GM18909 (cell line): ENCODE measurements at regions not wholly inside any gene's neighbourhood (a gene's known extent, or its start where the extent isn't known, plus 50 kb on each side); places are given as distances from the start of the nearest gene placed in this dataset.
"Not testable (repeated sequence)": the region's sequence is repeated elsewhere in the genome, so short reads cannot be mapped to it uniquely, and the experiment has no call there.

Experiments used
- ATAC-seq: cut with Tn5 transposase; IDR thresholded peaks from one replicate; pipeline ENCODE4 v1.9.1; 2021; ENCODE audit warnings: mild to moderate bottlenecking; ENCODE audit not compliant: unreplicated experiment, poor library complexity

DNA sequence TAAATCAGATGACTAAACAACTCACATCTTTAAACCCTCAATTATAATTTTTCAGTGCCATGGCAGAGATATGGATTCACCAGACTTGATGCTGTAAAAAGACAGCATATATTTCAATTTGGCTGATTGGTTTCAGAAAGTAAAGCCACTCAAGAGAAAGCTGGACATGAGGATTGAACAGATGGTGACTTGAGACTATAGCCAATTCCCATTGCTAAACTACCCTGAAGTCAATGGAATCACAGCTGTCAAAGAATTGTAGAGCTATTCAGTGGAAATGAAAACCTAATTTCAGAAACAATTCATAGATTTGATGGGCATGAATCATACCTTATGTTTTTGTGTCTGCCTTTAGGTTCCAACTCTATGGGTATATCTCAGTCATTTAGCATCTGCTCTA, 510.6 kb upstream of the BOD1L1 start:
- ATAC-seq, result no peak

DNA sequence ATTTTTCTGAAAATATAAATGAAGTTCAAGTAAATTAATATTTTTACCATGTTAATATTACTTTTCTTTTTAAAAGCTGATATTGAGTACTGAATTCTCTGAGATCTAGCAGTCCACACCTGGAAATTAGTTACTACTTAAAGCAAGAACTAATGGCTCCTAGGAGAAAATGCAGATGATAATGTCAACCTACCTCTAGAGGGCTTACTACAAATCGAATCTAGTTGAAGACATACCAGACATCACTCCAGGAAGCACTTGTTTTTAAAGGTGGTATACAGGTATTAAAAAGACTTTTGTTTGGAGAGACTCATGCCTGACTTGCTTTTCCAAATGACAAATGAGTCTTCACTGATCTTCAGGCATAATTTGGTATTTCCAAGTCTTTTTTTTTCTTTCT, 516.4 kb upstream of the BOD1L1 start:
- no peak for ATAC-seq

- no peak for ATAC-seq
These were observed 521.9 kb upstream of the BOD1L1 start for GRCh38 chr4:14149176-14150053.

GRCh38 chr4:14151101-14151500, 523.6 kb upstream of the BOD1L1 start:
- no peak for ATAC-seq

- ATAC-seq, result peak; percentile 78
These were observed 525.5 kb upstream of the BOD1L1 start for GRCh38 chr4:14152834-14153519.

DNA sequence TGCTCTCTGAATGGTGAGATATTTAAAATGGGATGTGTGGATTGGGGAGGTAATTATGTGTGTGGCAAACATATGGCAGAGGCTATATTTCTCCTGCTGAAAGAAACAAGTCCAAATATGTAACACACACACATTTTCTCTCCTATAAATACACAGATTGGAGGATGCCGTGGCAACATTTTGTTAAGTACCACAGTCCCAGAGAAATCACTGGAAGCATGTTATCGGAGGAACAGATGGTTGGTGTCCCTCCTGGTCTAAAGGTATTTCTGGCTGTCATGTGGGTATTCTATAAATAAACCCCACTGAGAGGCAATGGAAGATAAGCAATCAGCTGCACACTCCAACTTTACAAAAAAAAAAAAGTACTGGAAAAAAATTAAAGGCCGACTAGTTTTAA, 528.3 kb upstream of the BOD1L1 start:
- no peak for ATAC-seq

GRCh38 chr4:14157262-14157661, 529.7 kb upstream of the BOD1L1 start:
- ATAC-seq, result peak; percentile 53

DNA sequence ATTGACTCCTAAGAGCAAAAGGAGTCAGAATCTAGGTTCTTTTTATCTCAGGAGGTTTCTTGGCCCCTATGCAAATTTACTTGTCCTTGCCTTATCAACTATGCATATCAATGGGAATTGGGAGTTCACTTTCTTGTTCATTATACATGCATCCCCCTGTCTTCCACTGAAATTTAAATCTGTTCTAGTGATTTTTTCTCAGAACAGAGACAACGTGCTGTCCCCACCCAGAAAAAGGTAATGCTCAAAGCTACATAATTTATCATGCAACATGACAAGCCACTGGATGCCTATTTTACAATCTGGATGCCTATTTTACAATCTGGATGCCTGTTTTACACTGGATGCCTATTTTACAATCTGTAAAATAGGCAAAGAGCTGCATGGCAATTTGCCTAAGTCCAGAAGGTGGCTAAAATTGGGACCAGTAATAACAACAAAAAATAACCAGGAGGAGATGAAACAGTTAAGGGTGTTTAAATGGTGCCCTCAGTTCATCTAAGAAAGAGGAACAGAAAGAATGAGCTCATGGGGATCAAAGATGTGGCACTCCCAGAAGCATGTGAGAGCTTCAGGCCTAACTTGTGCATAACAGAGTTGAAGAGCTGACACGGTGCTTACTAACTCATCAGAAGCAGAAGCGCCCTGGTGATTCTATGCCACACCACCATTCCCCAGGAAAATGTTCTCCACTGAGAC, 537.8 kb upstream of the BOD1L1 start:
- peak; percentile 100 for ATAC-seq

GRCh38 chr4:14167876-14168510, 540.5 kb upstream of the BOD1L1 start:
- ATAC-seq, result no peak

GRCh38 chr4:14168919-14169318, 541.4 kb upstream of the BOD1L1 start:
- ATAC-seq, result peak; percentile 69

DNA sequence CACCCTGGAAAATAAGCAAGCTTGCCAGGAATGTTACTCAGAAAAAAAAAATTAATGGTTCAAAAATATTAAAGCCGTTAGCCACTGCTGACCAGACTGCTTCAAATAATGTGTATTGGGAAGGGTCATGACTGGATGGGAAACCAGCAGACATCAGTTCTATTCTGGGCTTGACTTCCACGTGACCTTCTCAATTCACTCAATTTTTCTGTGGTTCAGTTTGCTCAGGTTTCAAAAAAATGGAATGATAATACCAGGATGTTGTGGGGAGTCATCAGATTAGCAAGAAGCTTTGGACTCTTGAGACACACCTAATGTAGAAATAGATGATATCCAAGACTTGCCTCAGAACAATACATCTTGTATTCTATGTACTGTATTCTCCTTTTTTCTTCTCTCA, 541.9 kb upstream of the BOD1L1 start:
- ATAC-seq, result no peak

GRCh38 chr4:14169940-14170339, 542.4 kb upstream of the BOD1L1 start:
- not testable (repeated sequence) for ATAC-seq

DNA sequence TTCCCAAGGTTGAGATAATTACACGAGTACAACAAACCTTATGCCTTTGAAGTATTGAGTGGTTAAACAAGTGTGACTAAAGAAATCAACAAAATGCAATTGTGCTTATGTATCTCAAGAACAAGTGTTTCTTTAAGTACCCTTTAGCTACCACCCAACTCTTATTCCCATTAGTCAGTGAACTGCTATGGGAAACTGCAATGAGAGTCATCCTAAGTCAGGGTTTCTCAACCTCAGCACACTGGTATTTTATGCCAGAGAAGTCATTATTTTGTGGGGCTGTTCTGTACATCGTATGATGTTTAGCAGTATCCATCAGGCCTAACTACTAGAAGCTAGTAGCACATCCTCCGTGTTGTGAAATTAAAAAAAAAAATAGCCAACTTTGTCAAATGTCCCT, 549.1 kb upstream of the BOD1L1 start:
- no peak for ATAC-seq

DNA sequence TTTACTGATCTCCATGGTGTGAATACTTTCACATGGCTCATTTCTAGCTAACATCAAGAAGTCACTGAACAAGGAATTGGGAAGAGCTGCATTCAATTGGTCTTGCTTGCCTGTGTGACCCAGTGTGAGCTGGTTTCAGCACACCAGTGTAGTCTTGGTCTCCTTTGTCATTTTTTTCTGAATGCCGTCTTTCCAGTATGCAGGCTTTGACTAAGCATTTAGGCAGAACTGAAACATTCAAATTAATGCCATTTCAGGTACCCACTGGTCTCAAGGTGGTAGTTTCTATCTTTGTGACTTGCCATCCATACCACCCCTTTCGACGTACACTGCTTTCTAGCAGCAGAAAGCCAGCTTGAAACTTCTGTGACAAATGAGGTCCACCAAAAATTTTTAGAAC, 550.5 kb upstream of the BOD1L1 start:
- peak; percentile 94 for ATAC-seq

DNA sequence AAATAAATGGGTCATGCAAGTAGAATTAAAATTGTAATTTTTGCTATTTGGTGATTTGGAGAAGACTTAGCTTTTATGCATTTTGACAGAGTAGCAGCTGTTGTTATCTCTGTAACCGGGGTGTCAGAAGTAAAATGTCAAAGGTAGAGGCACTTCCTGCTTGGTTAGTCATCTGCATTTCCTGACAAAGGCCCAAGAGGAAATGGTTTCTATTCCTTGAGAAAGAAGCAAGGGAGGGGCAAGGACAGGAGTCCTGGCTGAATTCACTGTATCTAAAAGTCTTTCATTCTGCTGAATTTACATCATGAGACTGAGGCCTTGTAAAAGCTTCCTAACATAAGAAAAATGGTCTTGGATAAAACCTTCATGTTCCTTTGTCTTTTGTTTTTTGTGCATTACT, 550.9 kb upstream of the BOD1L1 start:
- peak; percentile 74 for ATAC-seq

GRCh38 chr4:14180166-14180565, 552.6 kb upstream of the BOD1L1 start:
- no peak for ATAC-seq

- no peak for ATAC-seq
These were observed 553.6 kb upstream of the BOD1L1 start for GRCh38 chr4:14180983-14181601.

DNA sequence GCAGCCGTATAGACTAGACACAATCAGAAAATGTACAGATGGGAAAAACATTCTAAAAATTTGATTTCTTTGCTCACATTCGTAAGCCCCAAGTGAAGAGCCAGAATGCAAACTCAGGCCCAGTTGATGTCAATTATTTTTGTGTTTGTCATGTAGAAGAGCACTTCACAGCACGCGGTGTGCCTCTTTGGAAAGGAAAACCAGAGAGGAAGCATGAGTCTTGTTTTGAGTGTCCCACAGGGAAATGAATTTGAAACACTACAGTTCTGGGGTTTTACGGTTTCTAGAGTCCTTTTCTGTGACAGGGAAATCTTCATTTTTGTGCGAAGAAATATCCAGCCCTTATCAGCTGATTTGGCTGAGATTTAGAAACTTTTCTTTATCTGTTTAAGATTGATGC, 554.6 kb upstream of the BOD1L1 start:
- ATAC-seq, result no peak

DNA sequence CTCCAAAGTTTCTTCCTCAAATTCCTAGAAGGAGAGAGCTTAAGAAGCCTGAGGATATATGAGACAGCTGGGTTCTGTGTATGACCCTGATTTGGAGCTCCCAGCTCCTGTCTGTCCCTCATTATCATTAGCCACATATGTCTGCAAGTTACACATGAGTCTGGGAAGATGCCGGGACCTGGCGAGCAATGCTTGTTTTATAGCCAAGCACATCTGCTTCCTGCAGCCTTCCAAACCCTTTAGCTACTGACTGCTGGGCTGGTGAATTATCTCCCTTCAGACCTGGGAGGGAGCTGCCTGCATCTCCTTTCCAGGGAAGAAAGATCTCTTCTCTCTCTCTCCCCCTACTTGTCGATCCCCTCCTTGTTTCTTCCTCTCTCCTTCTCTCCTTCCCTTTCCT, 556.7 kb upstream of the BOD1L1 start:
- no peak for ATAC-seq

DNA sequence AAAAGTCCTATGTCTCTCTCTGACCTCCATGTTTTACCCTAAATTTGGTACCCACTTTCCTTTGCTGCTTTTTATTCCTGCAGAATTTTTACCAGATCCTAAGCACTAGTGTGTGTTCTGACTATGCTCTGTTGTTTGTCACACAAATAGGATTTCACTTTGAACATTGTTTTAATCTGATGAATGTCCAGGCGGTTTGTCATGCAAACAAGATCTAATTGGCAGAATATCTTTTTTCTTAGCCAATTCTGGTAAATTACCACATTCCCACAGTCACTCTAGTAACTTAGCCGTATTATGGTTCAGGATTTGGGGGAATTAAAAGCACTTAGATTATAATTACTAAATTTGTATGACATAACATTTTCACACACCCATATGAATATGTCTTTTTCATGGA, 557.2 kb upstream of the BOD1L1 start:
- no peak for ATAC-seq
